GM12872 (cell line): ENCODE measurements at regions not wholly inside any gene's neighbourhood (a gene's known extent, or its start where the extent isn't known, plus 50 kb on each side); places are given as distances from the start of the nearest gene placed in this dataset.

Experiments
- CTCF ChIP-seq: IDR thresholded peaks from 3 replicates; pipeline ENCODE4 v1.5.1; 2011; ENCODE audit warnings: low read depth, mild to moderate bottlenecking, low read length, moderate library complexity; ENCODE audit not compliant: insufficient read depth

GRCh38 chr5:167453246-167454030, 838.0 kb upstream of the WWC1 start:
- TF ChIP-seq CTCF, result no peak

- TF ChIP-seq CTCF, result no peak
Measured at GRCh38 chr5:167458412-167458811, 833.0 kb upstream of the WWC1 start.

GRCh38 chr5:167460449-167461020, 830.9 kb upstream of the WWC1 start:
- no peak for TF ChIP-seq CTCF

GRCh38 chr5:167463939-167464338, 827.5 kb upstream of the WWC1 start:
- no peak for TF ChIP-seq CTCF

- TF ChIP-seq CTCF, result no peak
Measured at GRCh38 chr5:167466992-167467391, 824.5 kb upstream of the WWC1 start.

GRCh38 chr5:167472566-167473108, 818.8 kb upstream of the WWC1 start:
- TF ChIP-seq CTCF, result no peak

GRCh38 chr5:167478188-167478587, 813.3 kb upstream of the WWC1 start:
- TF ChIP-seq CTCF, result no peak
